Fibroblast of mammary gland (primary cell): ENCODE measurements at regions not wholly inside any gene's neighbourhood (a gene's known extent, or its start where the extent isn't known, plus 50 kb on each side); places are given as distances from the start of the nearest gene placed in this dataset.

Experiments used
- DNase-seq: peaks from one replicate; pipeline ENCODE4 v3.0.0-alpha.2; 2010; ENCODE audit warnings: low read depth
- H3K4me3 ChIP-seq: 2 replicates; pipeline ENCODE4 v1.5.1; 2011; ENCODE audit warnings: low read depth, mild to moderate bottlenecking, low read length, moderate library complexity; ENCODE audit not compliant: control insufficient read depth
- TF ChIP-seq, protein P1 (sequence below): conservative IDR thresholded peaks from 2 replicates; pipeline ENCODE4 v1.5.1; 2011; ENCODE audit warnings: low read depth, low read length, inconsistent platforms; ENCODE audit not compliant: control insufficient read depth, insufficient read depth

GRCh38 chr11:69369945-69370344 lies 76.0 kb downstream of the MYEOV start:
- TF ChIP-seq, protein P1, sequence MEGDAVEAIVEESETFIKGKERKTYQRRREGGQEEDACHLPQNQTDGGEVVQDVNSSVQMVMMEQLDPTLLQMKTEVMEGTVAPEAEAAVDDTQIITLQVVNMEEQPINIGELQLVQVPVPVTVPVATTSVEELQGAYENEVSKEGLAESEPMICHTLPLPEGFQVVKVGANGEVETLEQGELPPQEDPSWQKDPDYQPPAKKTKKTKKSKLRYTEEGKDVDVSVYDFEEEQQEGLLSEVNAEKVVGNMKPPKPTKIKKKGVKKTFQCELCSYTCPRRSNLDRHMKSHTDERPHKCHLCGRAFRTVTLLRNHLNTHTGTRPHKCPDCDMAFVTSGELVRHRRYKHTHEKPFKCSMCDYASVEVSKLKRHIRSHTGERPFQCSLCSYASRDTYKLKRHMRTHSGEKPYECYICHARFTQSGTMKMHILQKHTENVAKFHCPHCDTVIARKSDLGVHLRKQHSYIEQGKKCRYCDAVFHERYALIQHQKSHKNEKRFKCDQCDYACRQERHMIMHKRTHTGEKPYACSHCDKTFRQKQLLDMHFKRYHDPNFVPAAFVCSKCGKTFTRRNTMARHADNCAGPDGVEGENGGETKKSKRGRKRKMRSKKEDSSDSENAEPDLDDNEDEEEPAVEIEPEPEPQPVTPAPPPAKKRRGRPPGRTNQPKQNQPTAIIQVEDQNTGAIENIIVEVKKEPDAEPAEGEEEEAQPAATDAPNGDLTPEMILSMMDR, result no peak
- no peak for DNase-seq
- no peak overlapping the region for H3K4me3 ChIP-seq

GRCh38 chr11:69370984-69371709 lies 77.2 kb downstream of the MYEOV start:
- TF ChIP-seq, protein P1, result no peak
- no peak for DNase-seq
- H3K4me3 ChIP-seq, result no peak overlapping the region

- no peak overlapping the region for H3K4me3 ChIP-seq
- no peak for DNase-seq
- TF ChIP-seq, protein P1, result no peak
These were observed 78.0 kb downstream of the MYEOV start for GRCh38 chr11:69371731-69372588.

- DNase-seq, result no peak
- TF ChIP-seq, protein P1, result no peak
- H3K4me3 ChIP-seq, result no peak overlapping the region
These were observed 78.8 kb downstream of the MYEOV start for GRCh38 chr11:69372589-69373250.

DNA sequence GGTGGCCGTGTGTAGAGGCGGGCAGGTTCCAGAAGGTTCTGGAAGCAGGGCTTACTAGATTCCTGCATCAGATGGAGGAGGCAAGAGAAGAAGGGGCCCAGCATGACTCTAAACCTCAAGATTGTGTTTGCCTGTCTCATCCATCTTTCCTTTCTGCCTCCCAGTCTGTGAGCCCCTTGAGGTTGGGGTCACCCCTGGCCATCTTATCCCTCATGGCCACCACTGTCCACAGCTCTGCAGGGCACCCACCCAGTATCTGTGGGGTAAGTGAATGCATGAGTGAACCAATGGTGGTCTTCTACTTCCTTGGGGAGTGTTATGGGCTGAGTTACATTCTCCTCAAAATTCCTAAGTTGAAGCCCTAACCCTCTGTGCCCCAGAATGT lies 79.3 kb downstream of the MYEOV start:
- TF ChIP-seq, protein P1, result no peak
- no peak overlapping the region for H3K4me3 ChIP-seq
- no peak for DNase-seq

- H3K4me3 ChIP-seq, result no peak overlapping the region
- TF ChIP-seq, protein P1, result no peak
- DNase-seq, result no peak
These were observed 80.4 kb downstream of the MYEOV start for GRCh38 chr11:69374110-69374945.
